Erythroblast (primary cell): ENCODE measurements at regions not wholly inside any gene's neighbourhood (a gene's known extent, or its start where the extent isn't known, plus 50 kb on each side); places are given as distances from the start of the nearest gene placed in this dataset.

Source experiments
- DNase-seq, 2 experiments: peaks; one replicate each; lab custom pipeline; 2025; lab: John Stamatoyannopoulos, UW
- GATA1 ChIP-seq: IDR thresholded peaks from 2 replicates; pipeline ENCODE4 v1.6.1; 2011; ENCODE audit warnings: low read depth, mild to moderate bottlenecking, control low read depth, low read length, moderate library complexity
- POLR2A ChIP-seq: IDR thresholded peaks from 2 replicates; pipeline ENCODE4 v1.6.1; 2011; ENCODE audit warnings: mild to moderate bottlenecking, low read length

GRCh38 chr4:146027761-146028160 lies 89.1 kb upstream of the ZNF827 start:
- DNase-seq = no peak
- no peak for TF ChIP-seq POLR2A
- no peak for TF ChIP-seq GATA1

GRCh38 chr4:146023334-146023967 lies 84.8 kb upstream of the ZNF827 start:
- TF ChIP-seq POLR2A = no peak
- TF ChIP-seq GATA1 = no peak
- DNase-seq = no peak

GRCh38 chr4:146022541-146022940 lies 83.9 kb upstream of the ZNF827 start:
- DNase-seq = no peak
- no peak for TF ChIP-seq POLR2A
- no peak for TF ChIP-seq GATA1

GRCh38 chr4:146018247-146018646 lies 79.6 kb upstream of the ZNF827 start:
- TF ChIP-seq GATA1 = no peak
- no peak for TF ChIP-seq POLR2A
- no peak for DNase-seq

- no peak for TF ChIP-seq POLR2A
- TF ChIP-seq GATA1 = no peak
- DNase-seq = no peak
Measured at GRCh38 chr4:146004730-146005129, 66.1 kb upstream of the ZNF827 start.

- TF ChIP-seq GATA1 (no peak), POLR2A (no peak)
- DNase-seq = no peak
Measured at GRCh38 chr4:145988628-145989027, 50.0 kb upstream of the ZNF827 start.
